Ammon's horn (tissue), 1 donor: ENCODE measurements at regions not wholly inside any gene's neighbourhood (a gene's known extent, or its start where the extent isn't known, plus 50 kb on each side); places are given as distances from the start of the nearest gene placed in this dataset.
A peak's percentile ranks its signal among the peaks of the same experiment; 100 is the strongest.
"Not testable (repeated sequence)": the region's sequence is repeated elsewhere in the genome, so short reads cannot be mapped to it uniquely, and the experiment has no call there.

Experiments
- DNase-seq: peaks from one replicate; pipeline ENCODE4 v3.0.0-alpha.2; 2016; ENCODE audit warnings: low spot score

DNA sequence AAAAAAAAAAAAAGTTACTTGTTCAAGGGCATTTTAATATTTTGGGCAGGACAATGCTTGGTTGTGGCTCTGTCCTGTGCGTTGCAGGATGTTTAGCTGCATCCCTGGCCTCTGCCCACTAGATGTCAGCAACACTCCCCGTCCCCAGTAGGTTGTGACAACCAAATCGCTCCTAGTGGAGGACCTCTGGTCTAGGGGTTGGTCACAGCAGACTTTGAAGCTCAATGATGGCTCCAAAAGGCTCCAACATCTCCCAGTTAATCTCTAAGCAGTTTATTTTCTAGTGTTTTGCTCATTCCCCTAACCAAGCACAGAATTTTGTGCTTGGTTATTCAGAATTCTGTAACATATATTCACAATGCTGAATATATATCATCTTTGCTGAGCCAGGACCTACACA, 67.0 kb downstream of the CHRNA1 start:
- peak; percentile 90 for DNase-seq

DNA sequence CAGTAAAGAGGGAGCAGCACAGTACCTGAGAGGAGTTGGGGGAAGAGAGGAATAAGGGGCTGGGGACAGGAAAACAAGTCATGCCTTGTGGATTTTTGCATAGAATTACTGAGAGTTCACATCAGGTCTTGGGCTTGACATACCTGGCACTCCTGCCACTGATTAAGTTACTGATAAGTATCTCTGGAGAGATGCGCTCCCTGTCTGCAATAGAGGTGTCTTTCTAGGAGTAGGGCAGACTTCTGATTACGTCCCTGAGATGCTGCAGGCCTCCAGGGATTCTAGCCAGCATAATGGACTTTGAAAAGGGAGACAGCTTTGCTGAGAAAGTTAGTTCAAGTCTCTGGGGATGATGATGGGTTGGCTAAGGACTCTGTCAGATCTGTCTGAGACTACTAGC, 69.4 kb downstream of the CHRNA1 start:
- DNase-seq: no peak

DNA sequence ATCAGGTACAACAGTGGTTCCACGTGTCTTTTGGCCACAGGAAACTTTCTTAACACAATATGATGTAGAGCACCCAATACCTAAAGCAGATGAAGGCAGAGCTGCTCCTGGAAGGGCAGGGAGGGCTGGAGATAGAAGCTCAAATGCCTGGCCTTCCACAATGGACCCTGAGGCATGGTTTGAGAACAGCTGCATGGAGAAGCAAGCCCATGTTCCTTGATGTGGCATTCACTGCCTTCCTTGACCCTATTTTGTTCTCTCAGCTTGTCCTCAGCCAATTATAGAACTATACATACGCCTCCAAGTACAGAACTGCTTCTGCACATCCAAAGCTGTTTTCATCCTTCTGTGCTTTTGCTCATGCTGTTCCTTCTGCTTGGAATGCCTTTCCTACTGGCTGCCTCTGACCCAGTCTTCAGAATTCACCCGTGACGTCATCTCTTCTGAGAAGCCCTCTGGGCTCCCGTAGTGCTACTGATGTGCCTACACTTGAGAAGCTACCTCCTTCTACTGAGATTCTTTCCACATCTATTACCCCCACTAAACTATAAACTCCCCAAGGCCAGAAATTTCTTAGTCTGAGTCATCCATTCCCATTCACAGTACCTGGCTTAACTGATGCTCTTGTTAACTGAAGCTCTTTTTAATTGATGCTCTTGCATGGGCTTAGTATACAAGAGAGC, 69.9 kb downstream of the CHRNA1 start:
- DNase-seq: no peak

DNA sequence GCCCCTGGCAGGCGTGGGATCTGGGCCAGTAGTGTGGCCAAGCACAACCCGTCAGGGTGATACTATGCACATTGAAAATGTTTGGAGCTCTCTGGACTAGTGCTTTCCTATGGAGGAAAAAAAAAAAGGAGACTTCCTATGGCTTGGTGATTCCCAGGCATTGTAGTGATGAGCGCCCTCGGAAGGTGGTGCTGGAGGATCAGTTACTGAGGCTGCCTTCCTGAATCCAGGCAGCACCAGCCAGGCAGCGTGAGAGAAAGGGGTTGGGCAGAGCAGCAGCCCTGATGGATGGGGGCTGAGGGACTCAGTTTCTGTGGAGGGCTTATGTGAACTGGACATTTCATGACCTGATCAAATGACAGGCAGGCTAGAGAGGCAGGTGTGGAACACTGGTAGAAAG, 70.9 kb downstream of the CHRNA1 start:
- no peak for DNase-seq

DNA sequence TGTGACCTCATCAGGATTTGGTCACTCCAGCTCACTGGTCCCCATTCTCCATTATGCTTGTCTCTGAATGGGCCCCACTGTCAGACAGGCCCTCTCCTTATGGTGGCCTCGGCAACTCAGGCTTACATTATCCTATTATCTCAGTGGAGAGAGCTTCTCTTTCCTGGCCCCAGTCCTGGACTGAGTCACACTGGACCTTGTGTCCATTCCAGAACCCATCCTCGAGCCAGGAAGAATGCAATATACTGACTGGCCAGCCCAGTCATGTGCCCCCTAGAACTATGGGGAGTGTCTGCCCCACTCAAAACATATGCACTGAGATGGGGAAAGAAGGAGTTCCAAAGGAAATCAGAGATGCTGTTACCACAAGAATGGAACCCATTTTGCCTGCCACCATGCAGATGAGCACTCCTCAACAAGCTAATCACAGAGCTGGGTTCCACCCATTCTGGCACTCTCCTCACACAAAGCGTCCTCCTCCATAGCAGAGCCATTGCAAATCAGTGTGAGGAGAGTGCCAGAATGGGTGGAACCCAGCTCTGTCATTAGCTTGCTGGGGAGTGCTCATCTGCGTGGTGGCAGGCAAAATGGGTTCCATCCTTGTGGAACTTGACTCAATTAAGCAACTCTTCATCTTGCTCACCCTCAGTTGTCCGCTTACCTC, 71.9 kb downstream of the CHRNA1 start:
- peak; percentile 87 for DNase-seq

DNA sequence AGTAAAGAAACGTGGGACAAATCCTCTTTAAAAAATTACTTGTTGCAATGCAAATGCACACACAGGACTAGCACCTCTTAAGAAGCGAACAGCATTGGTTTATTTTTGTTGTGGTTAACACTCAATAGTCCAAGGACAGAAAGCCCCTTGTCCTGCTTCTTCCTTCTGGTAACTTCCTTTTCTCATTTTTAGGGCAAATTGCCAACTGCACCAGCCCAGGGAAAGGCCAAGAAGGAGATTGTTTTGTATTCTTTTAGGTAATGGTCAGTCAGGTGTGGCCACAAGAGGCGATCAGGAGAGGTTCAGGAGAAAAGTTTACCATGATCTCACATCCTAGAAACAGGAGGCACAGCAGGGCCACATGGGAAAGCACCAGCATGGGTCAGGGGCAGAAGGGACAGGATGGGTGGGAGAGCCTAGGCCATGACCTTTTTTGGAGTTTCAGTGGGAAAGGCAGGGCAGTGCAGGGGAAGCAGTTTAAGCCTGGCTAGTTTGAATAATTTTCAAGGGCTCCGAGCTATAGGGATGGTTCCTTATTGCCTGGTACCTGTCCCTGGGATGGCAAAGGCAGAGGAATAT, 73.0 kb downstream of the CHRNA1 start:
- no peak for DNase-seq

DNA sequence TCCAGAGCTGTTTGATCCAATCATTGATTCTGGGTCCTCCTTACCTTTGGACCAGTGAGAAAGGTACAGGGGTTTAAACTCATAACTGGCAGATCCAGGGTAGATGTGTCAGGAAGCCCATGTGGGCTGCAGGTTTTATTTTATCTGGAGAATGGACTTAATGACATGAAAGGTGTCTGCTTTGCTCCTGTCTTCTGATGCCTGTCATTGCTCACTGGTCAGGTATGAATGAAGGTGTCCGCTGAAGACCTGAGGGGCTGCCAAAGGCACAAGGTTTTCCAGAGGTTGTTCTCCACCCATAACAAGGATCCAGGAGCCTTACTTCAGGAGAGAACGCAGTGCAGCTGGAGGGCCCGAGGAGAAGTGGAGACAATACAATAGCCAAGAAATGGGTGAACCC, 74.2 kb downstream of the CHRNA1 start:
- no peak for DNase-seq

DNA sequence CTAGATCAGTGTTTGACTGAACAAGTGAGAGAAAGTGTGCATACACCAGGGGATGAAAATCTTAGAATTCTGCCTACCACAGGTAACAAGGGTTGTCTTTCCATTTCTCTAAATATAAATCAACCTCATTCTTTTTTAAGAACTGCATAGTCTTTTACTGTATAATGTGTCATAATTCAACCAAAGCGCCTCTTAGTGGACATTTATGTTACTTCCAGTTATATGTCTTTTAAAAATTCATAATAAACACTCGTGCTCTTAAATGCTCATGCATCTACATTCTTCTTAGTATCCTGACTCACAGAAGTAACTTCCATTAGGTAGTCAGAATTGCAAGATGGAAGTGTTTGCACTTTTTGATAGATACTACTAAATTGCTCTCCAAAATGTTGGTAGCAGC, 76.2 kb downstream of the CHRNA1 start:
- DNase-seq: no peak

DNA sequence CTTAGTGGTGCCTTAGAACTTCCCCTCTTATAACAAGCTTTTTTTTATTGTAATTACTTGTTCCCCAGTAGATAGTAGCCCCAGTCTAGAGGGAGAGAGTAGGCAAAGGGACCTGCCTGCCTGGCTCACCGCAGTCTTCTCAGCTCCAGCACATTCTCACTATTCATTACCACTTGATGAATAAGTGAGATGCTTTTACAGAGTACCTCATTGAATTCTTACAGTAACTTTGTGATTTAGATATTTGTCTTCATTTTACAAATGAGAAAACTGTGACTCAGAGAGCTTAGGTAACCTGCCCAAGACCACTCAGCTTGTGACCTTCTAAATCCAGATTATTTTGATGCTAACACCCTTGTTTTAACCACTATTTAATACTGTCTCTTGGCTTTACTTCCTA, 77.8 kb downstream of the CHRNA1 start:
- DNase-seq: no peak

DNA sequence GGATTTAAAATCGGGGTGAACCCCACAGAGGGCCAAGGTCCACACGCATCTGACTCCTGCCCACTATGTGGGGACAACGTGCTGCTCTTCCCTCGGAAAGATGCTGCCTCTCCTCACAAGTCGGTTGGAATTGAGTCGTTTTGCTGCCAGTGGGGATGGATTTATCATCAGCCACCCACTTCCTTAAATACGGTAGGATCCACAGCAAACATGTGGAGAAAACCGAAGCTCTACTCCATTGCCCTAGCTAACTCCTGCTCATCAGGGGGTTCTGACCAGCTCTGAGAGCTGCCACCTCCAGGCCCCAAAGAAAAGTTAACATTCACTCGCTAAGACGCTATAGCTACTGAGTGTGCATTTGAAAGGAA, 80.9 kb downstream of the CHRNA1 start:
- peak; percentile 58 for DNase-seq

DNA sequence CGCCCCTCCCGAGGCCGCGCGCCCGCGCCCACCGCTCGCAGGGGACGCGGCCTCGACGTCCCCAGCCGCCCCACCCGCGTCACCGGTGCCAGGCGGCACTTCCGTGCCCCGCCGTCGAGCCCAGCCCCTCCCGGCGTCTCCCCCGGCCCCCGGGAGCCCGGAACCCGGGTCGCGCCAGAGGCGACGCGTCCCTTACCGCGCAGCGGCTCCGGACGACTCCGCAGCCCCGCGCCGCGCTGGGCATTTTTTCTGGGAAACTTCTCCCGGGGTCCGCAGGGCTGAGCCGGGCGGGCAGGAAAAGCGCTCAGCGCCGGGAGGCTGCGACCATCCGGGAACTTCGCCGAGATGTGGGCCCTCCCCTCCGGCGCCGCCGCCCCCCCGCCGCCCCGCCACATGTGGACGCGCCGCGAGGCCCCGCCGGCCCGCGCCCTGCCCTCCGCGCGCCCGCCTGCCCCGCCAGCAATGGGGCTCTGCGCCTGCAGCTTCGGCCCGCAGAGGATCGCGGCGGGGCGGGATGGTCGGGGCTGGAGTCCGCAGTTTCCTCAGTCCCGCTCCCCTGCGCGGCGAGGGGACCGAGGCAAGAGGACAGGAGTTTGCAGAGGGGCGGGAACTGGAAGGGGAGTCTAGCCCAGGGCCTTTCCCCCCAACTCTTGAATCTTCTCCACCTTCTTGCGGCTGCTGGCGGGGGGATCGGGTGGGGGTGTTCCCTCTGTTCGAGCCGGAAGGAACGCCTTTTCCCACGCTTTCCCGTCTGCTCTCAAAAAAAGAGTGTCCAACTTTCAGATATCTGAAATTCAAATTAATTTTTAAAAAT, 81.5 kb downstream of the CHRNA1 start:
- peak; percentile 60 for DNase-seq

DNA sequence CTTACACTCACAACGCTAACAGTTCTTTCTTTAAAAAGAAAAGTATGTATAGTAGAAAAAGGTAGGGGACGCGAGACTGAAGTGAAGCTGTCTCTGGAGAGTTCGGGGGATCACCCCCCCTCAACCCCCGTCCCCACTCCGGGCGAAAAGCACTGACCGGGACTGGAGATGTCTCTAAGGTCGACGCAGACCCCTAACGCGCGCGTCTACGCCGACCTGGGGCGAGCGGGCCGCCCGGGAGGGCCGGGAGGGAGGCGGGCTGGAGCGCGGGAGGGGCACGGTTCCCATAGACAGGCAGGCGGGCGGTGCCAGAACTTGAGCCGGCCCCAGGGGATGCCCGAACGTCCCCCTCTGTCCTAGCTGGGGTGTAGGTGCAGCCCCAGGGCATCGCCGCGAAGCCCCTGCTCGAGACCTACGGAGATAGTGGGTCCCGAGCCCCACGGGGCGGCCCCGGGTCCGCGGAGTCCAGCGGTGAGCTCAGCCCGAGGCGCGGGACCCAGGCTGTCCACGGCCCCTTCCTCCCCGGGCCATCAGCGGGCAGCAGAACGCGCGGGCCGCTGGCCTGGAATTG, 82.2 kb downstream of the CHRNA1 start:
- DNase-seq: no peak

DNA sequence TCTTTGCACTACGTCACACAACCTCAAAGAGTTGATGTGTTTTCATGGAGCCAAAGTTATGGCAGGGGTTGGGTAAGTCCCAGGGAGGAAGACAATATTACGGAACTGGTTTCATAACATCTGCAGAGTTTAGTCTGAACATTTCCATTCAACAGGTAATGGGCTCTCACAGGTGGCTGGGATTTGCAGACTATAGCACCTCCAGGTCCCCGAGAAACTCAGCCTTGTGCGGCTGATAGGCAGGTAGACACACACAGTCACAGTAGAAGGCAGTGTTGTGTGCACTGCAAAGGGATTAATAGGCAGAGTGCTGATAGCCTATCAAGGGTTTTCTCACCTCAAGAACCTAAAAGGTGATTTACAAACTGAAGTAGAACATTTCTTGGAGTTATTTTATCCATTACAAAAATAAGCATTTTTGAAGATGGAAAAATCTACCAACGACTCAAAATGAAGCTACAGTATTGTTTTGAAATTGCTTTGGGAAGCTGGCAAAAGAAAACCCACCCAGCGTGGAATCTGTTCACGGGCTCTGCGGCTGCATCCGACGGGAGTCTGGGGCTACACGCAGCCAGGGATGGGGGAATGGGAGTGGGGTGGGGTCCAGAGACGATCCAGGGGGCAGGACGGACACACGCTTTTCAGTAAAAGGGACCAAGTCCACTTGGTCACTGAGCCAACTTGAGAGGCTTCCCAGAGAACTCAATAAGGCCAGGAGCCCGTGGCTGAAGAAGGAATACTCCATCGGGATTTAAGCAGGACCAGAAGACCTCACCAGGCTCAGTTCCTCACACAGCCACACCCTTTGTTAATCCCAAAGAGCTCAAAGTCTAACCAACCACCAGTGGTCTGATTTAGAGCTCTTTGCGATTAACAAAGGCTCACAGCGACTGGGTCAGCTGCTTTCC, 82.9 kb downstream of the CHRNA1 start:
- DNase-seq: no peak

DNA sequence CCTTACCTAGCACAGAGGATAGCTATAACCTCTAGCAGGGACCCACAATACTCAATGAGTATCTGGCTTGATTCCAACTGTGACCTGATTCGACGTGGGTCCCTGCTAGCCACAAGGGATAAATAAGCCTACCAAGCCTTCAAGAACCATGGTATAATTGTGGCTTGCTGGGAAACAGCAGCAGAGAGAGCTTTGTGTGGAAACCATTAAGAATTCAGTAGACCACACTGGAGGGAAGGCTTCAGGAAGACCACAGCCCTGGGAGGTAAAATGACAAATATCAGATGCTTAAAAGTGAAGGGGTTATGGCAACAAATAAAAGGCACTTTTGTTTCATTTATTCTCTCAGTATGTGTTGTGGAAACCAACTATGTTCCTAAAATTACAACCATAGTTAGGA, 82.6 kb upstream of the WIPF1 start:
- DNase-seq: no peak

DNA sequence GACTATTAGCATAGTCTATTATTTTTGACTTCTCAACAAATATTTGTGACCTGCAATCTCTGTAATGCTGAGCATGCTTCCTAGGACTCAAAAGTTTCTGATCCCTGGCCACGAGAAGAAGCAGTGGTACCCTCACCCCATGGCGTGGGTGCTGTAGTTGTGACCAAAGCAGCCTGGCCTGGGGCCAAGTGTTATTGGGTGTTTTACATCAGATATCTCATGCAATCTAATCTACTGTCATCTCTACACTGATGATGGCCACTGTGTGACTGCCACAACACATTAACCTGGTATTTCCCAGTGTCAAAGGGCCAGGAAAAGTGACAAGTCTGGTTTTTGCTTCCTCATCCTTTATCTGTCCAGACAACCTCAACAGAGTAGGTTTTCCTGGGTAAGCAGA, 80.8 kb upstream of the WIPF1 start:
- DNase-seq: no peak

DNA sequence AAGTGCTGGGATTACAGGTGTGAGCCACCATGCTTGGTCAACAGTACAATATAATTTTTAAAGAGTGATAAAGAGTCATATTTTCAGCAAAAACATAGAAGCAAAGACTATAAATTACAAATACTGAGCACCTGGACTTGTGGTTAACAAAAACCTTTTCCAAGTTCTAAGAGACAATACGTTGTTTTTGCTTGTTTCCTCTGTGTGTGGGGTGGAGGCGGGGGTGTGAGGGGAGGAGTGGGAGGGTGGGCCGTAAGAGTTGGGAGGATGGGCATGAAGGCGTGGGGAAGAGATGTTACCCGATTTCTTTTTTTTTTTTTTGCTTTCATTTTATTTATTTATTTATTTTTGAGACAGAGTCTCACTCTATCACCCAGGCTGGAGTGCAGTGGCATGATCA, 78.0 kb upstream of the WIPF1 start:
- DNase-seq: no peak

DNA sequence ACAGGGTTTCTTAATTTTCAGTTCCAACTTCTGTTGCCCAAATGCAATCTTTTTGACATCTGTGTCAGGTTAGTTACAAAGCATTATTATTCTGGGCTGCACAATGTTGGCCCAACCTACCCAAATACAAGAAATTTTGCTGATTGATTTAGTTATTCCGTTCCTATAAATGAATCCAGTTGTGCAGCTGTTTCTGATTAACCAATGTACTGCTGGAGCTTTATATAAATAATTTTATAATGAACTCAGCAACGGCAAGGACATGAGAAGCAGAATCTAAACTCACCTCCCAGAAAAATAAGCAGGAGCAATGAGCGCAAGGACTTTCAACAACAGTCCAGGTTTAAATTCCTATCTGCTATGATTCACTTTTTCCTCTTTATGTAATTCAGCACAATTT, 76.3 kb upstream of the WIPF1 start:
- no peak for DNase-seq

DNA sequence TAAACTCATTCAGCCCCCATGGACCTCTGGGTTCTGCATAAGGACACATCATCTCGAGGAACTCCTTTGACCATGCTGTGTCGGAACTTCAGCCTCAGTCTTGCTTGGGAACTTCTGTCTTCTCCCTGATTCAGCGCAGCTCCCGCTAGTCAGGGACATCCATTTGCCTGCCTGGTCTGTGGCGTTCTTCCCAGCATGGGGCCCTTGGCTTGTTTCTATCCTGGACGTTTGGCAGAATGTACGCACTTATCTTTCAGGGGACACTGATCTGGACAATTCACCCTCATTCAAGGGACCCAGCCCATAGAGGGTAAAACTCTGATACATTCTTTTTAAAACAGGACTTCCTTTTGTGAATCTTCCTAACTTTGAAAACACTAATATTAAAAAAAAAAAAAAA, 75.8 kb upstream of the WIPF1 start:
- DNase-seq: no peak

DNA sequence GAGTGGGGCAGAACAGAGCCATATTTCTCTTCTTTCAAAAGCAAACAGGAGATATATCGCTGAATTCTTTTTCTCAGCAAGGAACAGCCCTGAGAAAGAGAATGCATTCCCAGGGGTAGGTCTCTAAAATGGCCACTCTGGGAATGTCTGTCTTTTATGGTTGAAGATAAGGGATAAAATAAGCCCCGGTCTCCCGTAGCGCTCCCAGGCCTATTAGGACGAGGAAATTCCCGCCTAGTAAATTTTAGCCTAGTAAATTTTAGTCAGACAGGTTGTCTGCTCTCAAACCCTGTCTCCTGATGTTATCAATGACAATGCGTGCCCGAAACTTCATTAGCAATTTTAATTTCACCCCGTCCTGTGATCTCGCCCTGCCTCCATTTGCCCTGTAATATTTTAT, 73.9 kb upstream of the WIPF1 start:
- not testable (repeated sequence) for DNase-seq

DNA sequence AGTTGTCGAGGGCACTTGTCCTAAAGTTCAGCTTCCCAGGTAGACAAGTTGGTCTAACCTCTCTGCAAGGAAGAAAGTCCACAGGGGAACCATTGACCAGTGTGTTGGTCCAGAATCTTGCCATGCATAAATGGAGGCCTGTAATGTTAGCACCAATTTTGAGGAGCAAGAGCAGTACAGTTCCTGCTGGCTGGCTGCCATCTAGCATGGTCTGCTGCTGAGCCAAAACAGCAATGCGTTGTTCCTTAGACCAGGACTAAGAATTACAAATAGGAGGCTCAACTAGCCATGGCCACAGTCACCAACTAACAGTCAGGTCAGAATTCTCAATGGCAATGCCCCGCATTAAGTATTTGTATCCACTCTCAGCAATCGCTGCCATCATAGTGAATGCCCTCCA, 72.8 kb upstream of the WIPF1 start:
- DNase-seq: no peak

DNA sequence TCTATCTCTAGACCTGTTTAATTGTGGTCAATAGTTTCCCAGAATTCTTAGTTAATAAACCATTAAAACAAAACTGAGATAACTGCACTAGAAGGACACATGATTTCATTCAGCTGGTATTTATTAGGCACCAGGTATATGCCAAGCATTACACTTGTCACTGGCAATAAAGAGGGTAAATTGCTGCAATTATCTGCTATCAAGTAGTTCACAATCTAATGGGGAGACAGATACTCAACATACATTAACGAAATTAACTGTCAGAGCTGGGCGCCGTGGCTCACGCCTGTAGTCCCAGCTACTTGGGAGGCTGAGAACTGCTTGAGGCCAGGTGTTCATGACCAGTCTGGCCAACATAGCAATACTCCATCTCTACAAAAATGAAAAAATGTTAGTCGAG, 71.7 kb upstream of the WIPF1 start:
- DNase-seq: no peak

DNA sequence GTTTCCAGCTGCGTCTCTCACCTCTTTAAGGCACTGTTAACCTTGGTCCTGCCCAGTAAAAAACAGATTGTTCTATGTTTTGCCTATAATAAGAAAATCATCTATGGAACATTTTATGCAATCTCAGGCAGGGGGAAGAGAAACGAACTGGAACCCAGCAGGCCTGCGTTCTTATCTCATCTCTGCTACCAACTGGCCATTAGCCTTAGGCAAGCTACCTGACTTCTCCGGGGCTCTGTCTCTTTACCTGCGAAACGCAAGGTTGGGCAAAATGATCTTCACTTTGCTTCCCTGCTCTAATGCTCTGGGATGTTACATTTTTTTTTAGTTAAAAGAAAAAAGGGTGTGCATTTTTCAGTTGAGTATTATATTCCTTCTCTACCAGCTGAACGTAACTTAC, 70.5 kb upstream of the WIPF1 start:
- no peak for DNase-seq
